ENCODE measurements at regions not wholly inside any gene's neighbourhood (a gene's known extent, or its start where the extent isn't known, plus 50 kb on each side); places are given as distances from the start of the nearest gene placed in this dataset.

GRCh38 chr7:10346032-10346431 is 627.6 kb upstream of the PHF14 start:
- TF ChIP-seq CTCF (IDR thresholded peaks at IDR 0.05; ENCODE audit: insufficient read depth, low read depth, low read length) (no peak), EZH2 (IDR thresholded peaks at IDR 0.05; ENCODE audit: insufficient read depth, low read length) (no peak)

All from astrocyte (in vitro differentiated cells and primary cell).